ENCODE measurements at regions not wholly inside any gene's neighbourhood (a gene's known extent, or its start where the extent isn't known, plus 50 kb on each side); places are given as distances from the start of the nearest gene placed in this dataset.

DNA sequence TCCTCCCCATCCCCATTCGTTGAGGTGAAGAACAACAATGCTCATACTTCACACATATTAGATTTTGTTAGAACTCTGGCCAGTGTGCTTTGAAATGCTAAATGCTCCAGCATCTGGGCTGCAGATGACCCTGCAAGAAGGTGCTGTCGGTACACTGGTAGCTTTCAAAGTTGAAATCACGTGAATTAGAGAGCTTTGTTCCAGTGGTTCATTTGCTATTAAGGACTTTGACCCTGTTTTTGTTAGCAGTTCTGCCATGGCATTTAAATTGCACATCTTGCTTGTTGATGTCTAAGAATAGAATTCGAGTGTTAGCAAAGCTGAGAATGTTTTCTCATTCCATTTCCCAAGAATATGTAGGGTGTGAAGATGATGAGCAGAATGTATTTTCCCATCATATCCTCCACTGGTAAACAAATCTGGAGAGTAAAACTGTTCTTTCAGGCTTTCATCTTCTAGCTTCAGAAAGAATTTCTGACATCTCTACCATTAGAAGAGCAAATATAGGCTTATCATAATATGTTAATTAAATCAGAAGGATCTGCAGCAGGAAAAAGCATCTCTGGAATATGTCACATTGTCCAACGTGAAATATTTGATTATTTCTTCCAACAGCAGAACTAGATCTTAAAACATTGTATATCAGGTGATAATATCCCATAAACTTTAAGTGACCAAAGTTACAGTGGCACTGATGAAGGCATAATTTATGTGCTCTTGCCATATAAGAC lies 98.8 kb upstream of the PDE3A start:
- TF ChIP-seq POLR2AphosphoS5 (IDR thresholded peaks at IDR 0.05; ENCODE audit: borderline replicate concordance, low read depth, low read length) (no peak), FOXP2 (optimal IDR thresholded peaks at IDR 0.05; ENCODE audit: control extremely low read depth, extremely low read length, insufficient read depth) (no peak), EZH2 (IDR thresholded peaks at IDR 0.05) (no peak)
- H3K36me3 ChIP-seq (ENCODE audit: insufficient read depth, low read length), result no peaks in the 10 kb centered on the region
- no peak overlapping the region for H3K4me3 ChIP-seq
- H3K9ac ChIP-seq (ENCODE audit: insufficient read length), result no peak overlapping the region
- H3K27ac ChIP-seq, result no peak overlapping the region
- DNase-seq (ENCODE audit: low read depth, low spot score), result no peak
- H3K9me3 ChIP-seq (ENCODE audit: low read depth, low read length), result no peaks in the 10 kb centered on the region

- H3K4me3 ChIP-seq, result no peak overlapping the region
These were observed 97.8 kb upstream of the PDE3A start for GRCh38 chr12:20270557-20270956.

GRCh38 chr12:20272161-20272560 lies 96.2 kb upstream of the PDE3A start:
- no peak for DNase-seq (ENCODE audit: low read depth, low spot score)
- Histone ChIP-seq H3K9ac (ENCODE audit: insufficient read length) (no peak overlapping the region), H3K4me3 (no peak overlapping the region), H3K27ac (no peak overlapping the region), H3K36me3 (ENCODE audit: insufficient read depth, low read length) (no peaks in the 10 kb centered on the region), H3K9me3 (ENCODE audit: low read depth, low read length) (no peaks in the 10 kb centered on the region)
- TF ChIP-seq FOXP2 (optimal IDR thresholded peaks at IDR 0.05; ENCODE audit: control extremely low read depth, extremely low read length, insufficient read depth) (no peak), EZH2 (IDR thresholded peaks at IDR 0.05) (no peak), POLR2AphosphoS5 (IDR thresholded peaks at IDR 0.05; ENCODE audit: borderline replicate concordance, low read depth, low read length) (no peak)

More at GRCh38 chr12:20270557-20270956, 97.8 kb upstream of the PDE3A start:
- H3K9me3 ChIP-seq (ENCODE audit: low read depth, low read length), result no peaks in the 10 kb centered on the region
- no peak overlapping the region for H3K9ac ChIP-seq (ENCODE audit: insufficient read length)
- no peak overlapping the region for H3K27ac ChIP-seq
- TF ChIP-seq POLR2AphosphoS5 (IDR thresholded peaks at IDR 0.05; ENCODE audit: borderline replicate concordance, low read depth, low read length) (no peak), FOXP2 (optimal IDR thresholded peaks at IDR 0.05; ENCODE audit: control extremely low read depth, extremely low read length, insufficient read depth) (no peak), EZH2 (IDR thresholded peaks at IDR 0.05) (no peak)
- H3K36me3 ChIP-seq (ENCODE audit: insufficient read depth, low read length), result no peaks in the 10 kb centered on the region
- DNase-seq (ENCODE audit: low read depth, low spot score), result no peak

DNA sequence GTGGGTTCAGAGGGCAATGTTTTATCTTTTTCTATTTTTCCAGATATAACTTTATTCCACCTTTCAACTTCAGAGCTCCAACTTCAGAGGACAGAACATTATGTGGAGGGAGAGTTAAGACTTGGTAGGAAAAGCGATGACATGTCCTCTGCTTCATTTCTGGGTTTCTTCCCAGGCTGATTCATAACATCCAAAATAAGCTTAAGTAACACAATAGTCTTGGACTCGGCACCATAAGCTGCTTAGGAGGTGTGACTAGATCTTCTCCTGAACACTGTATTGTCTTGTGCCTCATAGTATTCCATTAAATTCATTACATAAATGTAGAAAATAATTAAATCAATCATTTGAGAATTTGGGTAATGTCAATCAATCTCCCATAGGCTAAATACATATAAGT lies 95.5 kb upstream of the PDE3A start:
- TF ChIP-seq EZH2 (IDR thresholded peaks at IDR 0.05), result no peak
- TF ChIP-seq FOXP2 (optimal IDR thresholded peaks at IDR 0.05; ENCODE audit: control extremely low read depth, extremely low read length, insufficient read depth), result no peak
- no peak for TF ChIP-seq POLR2AphosphoS5 (IDR thresholded peaks at IDR 0.05; ENCODE audit: borderline replicate concordance, low read depth, low read length)
- no peaks in the 10 kb centered on the region for H3K9me3 ChIP-seq (ENCODE audit: low read depth, low read length)
- no peak overlapping the region for H3K27ac ChIP-seq
- H3K4me3 ChIP-seq, result no peak overlapping the region
- no peaks in the 10 kb centered on the region for H3K36me3 ChIP-seq (ENCODE audit: insufficient read depth, low read length)
- no peak for DNase-seq (ENCODE audit: low read depth, low spot score)
- no peak overlapping the region for H3K9ac ChIP-seq (ENCODE audit: insufficient read length)

DNA sequence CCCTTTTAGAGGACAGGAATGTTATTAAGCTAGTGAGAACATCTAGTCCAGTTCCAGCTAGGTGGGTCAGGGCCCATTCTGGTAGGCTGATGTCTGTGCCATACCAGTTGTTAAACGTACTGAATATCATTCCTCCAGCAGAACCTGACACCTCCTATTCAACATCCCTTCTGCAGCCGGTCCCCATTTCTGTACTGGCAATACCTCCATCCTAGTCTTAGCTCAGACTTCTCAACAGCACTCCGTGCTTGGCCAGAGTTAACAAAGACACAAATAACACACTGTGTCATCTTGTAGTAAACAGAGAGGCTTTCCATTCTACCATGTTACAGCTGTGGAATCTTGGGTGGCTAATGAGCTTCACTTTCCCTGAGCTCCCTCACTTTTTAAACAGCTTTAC lies 94.3 kb upstream of the PDE3A start:
- Histone ChIP-seq H3K9ac (ENCODE audit: insufficient read length) (no peak overlapping the region), H3K27ac (no peak overlapping the region), H3K9me3 (ENCODE audit: low read depth, low read length) (no peaks in the 10 kb centered on the region), H3K4me3 (no peak overlapping the region), H3K36me3 (ENCODE audit: insufficient read depth, low read length) (no peaks in the 10 kb centered on the region)
- TF ChIP-seq FOXP2 (optimal IDR thresholded peaks at IDR 0.05; ENCODE audit: control extremely low read depth, extremely low read length, insufficient read depth), result no peak
- no peak for TF ChIP-seq POLR2AphosphoS5 (IDR thresholded peaks at IDR 0.05; ENCODE audit: borderline replicate concordance, low read depth, low read length)
- TF ChIP-seq EZH2 (IDR thresholded peaks at IDR 0.05), result no peak
- DNase-seq (ENCODE audit: low read depth, low spot score), result no peak

DNA sequence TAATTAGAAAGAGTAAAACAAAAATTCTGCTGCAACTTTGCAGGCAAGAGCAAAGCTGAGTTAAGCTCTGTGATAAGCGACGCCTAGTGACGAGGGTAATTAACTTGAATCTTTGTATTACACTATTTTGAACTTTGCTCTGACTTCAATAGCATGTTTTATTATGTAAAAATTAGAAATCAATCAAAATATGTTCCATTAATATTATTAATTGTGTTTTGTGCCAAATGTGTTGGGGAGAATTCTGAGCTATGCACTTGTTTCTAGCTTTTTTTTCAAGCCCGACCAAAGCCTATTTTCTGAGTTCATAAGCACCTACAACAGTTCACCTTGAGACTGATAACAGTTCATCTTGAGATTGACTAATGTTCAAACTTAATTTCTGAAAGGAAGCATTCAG lies 90.1 kb upstream of the PDE3A start:
- Histone ChIP-seq H3K9me3 (ENCODE audit: low read depth, low read length) (no peaks in the 10 kb centered on the region), H3K36me3 (ENCODE audit: insufficient read depth, low read length) (no peaks in the 10 kb centered on the region), H3K27ac (no peak overlapping the region), H3K9ac (ENCODE audit: insufficient read length) (no peak overlapping the region), H3K4me3 (no peak overlapping the region)
- TF ChIP-seq EZH2 (IDR thresholded peaks at IDR 0.05), result no peak
- no peak for TF ChIP-seq FOXP2 (optimal IDR thresholded peaks at IDR 0.05; ENCODE audit: control extremely low read depth, extremely low read length, insufficient read depth)
- TF ChIP-seq POLR2AphosphoS5 (IDR thresholded peaks at IDR 0.05; ENCODE audit: borderline replicate concordance, low read depth, low read length), result no peak
- DNase-seq (ENCODE audit: low read depth, low spot score), result no peak

GRCh38 chr12:20280515-20280914 lies 87.8 kb upstream of the PDE3A start:
- Histone ChIP-seq H3K36me3 (ENCODE audit: insufficient read depth, low read length) (no peaks in the 10 kb centered on the region), H3K27ac (peak overlapping the region; percentile 27), H3K9ac (ENCODE audit: insufficient read length) (no peak overlapping the region), H3K4me3 (no peak overlapping the region), H3K9me3 (ENCODE audit: low read depth, low read length) (no peaks in the 10 kb centered on the region)
- no peak for TF ChIP-seq FOXP2 (optimal IDR thresholded peaks at IDR 0.05; ENCODE audit: control extremely low read depth, extremely low read length, insufficient read depth)
- TF ChIP-seq EZH2 (IDR thresholded peaks at IDR 0.05), result no peak
- no peak for TF ChIP-seq POLR2AphosphoS5 (IDR thresholded peaks at IDR 0.05; ENCODE audit: borderline replicate concordance, low read depth, low read length)
- DNase-seq (ENCODE audit: low read depth, low spot score), result no peak

DNA sequence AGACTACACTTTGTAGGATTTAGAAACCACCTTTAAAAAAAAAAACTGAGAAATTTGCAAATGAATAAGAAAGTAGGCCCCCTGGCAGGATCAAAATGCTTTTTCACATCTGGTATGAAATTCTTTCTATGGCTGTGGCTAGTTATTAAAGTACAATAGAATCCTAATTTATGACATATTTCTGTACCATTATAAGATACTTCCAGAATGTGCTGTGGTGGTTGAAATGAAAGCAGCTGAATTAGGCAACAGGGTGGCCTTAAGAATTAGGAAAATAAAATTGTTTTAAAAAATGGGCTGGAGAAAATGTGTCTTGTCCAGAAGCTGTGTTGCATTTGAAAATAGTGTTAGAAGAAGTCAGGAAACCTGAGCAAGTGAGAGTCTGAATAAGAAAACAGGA lies 85.9 kb upstream of the PDE3A start:
- H3K36me3 ChIP-seq (ENCODE audit: insufficient read depth, low read length), result no peaks in the 10 kb centered on the region
- no peak for DNase-seq (ENCODE audit: low read depth, low spot score)
- peak overlapping the region; percentile 95 for H3K27ac ChIP-seq
- H3K4me3 ChIP-seq, result peak overlapping the region; percentile 65
- H3K9ac ChIP-seq (ENCODE audit: insufficient read length), result peak overlapping the region; percentile 46
- no peaks in the 10 kb centered on the region for H3K9me3 ChIP-seq (ENCODE audit: low read depth, low read length)
- no peak for TF ChIP-seq FOXP2 (optimal IDR thresholded peaks at IDR 0.05; ENCODE audit: control extremely low read depth, extremely low read length, insufficient read depth)
- no peak for TF ChIP-seq POLR2AphosphoS5 (IDR thresholded peaks at IDR 0.05; ENCODE audit: borderline replicate concordance, low read depth, low read length)
- no peak for TF ChIP-seq EZH2 (IDR thresholded peaks at IDR 0.05)

GRCh38 chr12:20283482-20283881 lies 84.9 kb upstream of the PDE3A start:
- H3K9ac ChIP-seq (ENCODE audit: insufficient read length), result no peak overlapping the region
- no peaks in the 10 kb centered on the region for H3K9me3 ChIP-seq (ENCODE audit: low read depth, low read length)
- peak overlapping the region; percentile 65 for H3K4me3 ChIP-seq
- peak overlapping the region; percentile 95 for H3K27ac ChIP-seq
- TF ChIP-seq POLR2AphosphoS5 (IDR thresholded peaks at IDR 0.05; ENCODE audit: borderline replicate concordance, low read depth, low read length), result no peak
- no peak for TF ChIP-seq EZH2 (IDR thresholded peaks at IDR 0.05)
- TF ChIP-seq FOXP2 (optimal IDR thresholded peaks at IDR 0.05; ENCODE audit: control extremely low read depth, extremely low read length, insufficient read depth), result no peak
- H3K36me3 ChIP-seq (ENCODE audit: insufficient read depth, low read length), result no peaks in the 10 kb centered on the region
- DNase-seq (ENCODE audit: low read depth, low spot score), result no peak
